Activated CD4-positive, CD25-positive, alpha-beta regulatory T cell treated with anti-CD3 and anti-CD28 coated beads, Interleukin-2, amount 50 U/mL, for 72 hours (primary cell): ENCODE measurements at regions not wholly inside any gene's neighbourhood (a gene's known extent, or its start where the extent isn't known, plus 50 kb on each side); places are given as distances from the start of the nearest gene placed in this dataset.
A peak's percentile ranks its signal among the peaks of the same experiment; 100 is the strongest.

Source experiments
- DNase-seq: peaks from one replicate; pipeline ENCODE4 v3.0.0; 2021

DNA sequence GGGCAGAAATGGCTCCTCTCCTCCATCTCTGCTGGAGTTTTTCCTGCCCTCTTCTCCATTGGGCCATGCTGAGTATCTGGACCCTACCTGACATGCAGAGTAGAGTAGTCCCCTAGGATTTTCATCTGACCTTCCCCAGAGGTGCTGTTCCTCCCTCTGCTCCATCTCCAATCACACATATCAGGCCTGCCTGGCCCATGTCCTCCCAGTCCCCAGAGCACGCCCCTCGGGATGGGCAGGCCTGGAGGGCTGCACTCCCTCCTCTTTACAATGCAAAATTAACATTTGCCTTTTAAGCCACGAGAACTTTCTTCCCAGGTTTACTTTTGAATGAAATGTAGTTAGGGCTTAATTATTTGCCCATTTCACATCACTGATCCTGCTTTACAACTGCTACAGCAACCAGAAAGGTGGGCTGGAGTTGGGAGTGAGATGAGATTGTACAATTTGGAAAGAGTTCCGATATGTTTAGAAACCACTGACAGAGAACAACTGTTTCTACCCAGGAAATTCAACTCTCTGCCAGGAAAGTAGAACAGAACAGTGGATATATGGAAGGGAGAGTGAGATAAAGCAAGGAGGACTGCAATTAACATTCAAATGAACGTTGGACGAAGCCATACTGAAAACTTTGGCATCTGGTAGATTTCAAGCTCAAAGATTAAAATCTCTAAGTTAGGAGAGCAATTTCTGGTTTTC lies 184.0 kb upstream of the HABP2 start:
- DNase-seq, result no peak

DNA sequence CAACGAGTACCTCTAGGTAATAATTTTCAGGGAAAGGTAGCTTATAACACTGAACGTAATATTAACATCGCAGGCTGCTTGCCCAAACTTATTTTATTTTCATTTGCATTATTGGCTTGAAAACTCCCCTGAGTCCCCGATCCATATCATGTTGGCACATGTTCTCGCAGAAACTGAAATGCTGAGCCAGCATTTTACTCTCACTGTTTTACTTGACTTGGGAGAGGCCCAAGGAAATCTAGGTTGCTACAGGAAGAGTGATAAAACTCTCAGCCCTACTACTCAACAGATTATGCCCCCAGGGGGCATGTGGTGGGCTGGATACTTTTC lies 183.5 kb upstream of the HABP2 start:
- no peak for DNase-seq

DNA sequence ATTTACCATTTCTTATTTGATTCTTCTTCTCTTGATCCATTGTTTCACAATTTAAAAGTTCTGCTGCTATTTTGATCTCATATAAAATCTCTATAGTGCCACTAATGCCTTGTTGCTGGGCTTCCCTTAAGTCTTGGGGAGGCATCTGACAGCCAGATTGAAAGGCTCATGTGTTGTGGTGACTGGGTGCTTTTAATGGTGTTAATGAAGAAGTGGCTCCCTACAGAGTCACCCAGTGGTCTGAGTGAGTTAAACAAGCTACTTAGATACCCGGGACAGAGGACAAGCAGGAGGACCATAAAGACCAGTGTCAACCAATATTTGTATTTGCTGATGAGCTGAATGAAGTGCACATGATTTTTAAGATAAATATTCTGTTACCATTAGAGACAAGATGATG lies 176.4 kb upstream of the HABP2 start:
- no peak for DNase-seq

DNA sequence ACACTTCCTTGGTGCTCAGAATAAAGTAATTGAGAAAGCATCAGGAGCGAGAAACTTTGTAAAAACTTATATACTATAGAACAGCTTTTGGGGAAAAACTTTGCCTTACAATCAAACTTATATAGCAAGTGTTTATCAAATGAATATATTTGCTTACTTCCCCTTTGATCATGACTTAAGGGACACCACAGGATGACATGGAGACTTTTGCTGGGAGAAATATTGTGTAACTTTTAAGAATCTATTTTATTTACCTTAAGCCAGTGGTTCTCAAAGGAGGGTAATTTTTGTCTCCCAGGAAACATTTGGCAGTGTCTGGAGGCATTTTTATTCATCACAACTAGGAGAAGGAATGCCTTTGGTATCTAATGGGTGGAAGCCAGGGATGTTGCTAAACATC lies 173.8 kb upstream of the HABP2 start:
- no peak for DNase-seq

DNA sequence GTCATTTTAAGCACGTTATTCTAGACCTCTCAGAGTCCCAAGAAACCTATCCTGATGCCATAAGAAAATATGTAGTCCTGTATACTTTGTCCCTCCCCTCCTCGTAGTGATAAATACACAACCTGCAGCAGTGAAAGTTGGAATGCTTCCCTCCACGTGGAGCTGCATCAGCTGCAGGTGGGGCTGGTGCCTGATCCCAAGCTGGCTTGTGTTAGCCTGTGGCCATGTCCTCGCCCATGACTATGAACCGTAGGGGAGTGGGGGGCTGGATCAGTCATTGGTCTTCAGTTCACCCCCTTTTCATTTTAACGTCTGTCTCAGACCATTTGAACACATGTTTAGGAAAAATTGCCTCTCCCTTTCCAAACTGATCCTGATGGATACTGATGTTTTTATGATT lies 171.4 kb upstream of the HABP2 start:
- DNase-seq, result no peak

DNA sequence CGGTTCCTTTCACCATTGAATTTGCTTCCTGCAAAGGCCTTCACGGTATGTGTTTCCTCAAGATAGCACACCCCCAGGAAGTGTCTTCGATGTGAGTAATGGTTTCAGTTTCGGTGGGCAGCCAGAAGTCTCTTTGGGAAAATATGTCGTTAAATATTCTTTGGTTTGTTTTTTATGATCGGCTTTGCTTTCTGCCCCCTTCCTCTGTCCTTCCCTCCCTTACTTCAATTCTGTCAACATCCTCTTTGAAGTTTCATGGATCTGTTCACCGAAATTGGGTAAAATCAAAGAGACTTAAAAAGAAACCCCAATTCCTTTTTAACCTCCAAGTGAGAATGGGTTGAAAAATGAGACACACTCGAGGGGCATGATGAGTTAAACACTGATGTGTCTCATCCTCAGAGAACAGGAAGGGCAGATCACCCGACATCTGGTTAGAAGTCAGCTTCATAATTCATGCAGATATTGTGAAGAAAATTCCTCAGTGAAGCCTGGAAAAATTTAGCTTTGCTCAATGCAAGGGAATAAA lies 170.8 kb upstream of the HABP2 start:
- no peak for DNase-seq

DNA sequence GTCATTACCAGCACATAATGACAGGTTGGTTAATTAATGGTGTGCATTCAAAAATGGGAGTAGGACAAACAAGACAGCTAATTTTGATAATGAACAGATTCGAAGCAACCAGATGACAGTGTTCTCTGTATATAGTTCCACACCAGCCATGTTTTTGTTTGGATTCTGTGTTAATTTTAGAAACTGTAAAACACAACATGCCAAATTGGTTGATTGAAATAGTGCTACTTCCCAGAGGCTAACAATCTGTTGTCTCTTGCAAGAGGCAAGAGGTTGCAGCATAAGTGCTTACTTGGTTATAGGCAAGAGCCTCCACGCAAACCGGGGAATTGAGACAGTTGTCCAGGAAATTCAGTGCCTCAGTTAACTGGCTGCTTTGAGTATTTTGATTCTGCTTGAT lies 170.2 kb upstream of the HABP2 start:
- no peak for DNase-seq

DNA sequence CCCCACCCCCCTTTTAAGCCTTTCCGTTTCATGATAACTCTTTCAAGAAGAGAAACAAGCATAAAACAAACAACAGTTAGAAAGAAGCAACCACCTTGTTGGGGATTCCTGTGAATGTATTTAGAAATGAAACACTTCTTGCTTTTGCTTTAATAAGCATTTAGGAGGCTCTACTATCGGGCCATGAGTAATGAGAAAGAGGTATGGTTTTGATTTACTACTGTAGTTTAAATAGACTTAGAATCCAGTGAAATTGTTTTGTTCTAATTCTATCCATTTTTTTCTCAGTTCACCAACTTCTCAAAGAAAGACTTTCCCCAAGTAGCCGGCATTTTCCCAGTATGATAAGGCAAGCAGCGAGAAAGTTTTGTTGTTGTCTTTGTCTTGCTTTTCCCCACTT lies 168.7 kb upstream of the HABP2 start:
- no peak for DNase-seq

DNA sequence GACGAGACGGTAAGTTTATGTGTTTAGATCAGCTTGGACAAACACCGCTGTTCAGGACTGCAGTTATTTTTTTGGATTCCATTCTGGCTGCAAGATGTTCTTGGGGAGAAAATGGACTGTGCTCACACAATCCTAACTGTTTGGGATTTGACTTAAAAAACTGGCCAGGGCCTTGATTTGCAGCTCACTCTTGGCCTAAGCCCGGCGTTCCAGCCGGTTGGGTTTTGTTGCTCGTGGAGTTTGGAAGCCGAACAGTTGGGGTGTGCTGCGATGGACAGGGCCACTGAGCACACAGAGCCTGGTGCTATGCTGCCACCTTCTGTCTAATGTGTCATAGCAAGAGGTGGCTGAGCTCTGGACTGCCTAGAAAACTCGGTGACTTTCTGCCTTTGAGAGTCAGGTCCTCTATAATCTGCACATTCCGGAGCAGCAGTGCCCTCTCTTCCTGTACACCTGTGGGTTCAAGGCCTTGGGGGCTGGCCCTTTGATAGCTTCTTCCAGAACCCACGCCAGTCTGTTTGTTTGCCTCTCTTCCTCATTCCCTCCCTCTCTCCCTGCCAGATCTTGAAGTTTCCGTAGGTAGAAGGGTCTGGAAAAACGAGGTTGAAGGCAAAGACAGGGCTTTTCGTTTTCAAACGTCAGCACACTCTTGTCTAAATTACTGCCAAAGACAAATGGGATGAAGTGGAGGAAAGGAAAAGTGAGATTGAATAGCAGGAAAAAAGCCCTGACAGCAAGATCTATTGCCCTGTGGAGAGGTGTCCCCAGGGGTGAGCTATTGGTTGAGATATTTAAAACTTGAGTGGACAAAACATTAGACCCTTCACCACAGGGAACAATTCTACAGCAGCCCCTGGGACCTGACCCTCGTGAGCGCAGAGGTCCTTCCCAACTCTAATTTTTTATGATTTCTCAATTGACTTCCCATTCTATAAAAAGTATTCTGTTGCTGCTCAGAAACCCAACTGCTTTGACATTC lies 167.5 kb upstream of the HABP2 start:
- DNase-seq, result peak; percentile 32

DNA sequence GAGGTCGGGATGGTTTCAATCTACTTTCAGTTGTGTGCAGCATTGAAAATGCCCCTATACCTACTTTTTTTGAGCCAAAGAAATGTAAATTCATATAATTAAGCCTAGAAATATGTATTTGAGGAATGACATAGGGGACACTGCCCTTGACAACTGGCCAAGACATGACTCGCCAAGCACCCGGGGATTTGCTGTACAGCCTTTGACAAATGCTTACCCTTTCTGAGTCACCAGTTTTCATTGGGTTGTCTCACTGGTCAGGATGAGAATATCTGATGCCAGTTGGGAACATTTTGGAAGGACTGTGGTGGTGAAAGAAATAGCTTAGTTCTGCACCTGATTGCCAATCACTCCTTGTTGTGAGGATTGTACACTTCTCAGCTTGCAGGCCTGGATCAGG lies 166.8 kb upstream of the HABP2 start:
- DNase-seq, result no peak

DNA sequence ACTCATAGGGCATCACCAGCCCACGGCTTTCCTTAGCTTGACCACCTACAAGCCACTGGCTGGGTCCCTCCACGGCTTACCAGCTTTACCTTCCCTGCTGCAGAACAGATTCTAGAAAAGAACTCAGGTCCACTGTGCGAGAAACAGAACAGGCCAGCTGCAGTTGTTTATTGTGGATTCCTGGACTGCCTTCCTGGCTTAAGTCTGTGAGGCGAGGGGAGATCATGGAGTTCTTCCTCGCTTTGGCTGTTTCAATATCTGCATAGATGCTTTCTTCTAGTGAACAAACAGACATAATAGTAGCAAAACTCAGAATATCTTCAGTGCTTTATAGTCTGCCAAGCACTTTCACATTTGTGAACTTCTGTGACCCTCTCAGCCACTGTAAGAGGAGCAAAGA lies 162.9 kb upstream of the HABP2 start:
- DNase-seq, result no peak

DNA sequence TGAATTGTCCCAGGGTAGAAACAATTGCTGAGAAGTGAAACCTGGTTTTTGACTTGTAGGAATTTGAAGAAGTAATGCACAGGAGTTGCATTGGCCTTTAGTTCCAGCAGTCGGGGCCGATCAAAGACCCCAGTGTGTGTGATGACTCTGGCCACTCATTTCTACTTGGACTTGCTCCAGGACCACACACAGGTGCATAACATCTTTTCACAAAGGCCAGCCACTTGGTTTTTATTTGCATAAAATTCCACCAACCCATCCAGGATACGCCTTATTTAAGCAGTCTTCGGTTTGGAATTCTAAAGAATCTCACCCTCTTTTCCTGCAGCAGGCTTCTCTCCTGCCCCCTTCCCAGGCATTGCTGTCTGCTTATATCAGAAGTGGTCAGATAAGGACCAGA lies 162.0 kb upstream of the HABP2 start:
- no peak for DNase-seq

DNA sequence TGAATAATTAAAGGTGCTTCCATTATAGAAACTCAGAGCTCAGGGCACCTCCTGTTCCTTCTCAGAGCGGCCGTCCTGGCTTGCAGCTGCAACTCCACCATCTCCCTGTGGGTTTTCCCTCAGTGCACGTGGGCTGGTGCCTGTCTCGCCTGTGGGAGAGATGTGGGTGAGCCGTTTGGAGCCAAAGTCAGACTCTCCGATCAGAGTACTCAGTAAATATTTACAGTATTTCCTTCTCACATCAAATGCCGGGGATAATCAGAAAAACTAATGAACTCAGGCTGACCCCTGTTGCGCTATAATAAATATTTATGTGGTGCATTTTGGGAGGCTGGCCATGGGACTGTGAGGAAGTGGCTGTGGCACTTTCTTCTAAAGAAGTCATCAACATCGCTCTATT lies 155.8 kb upstream of the HABP2 start:
- no peak for DNase-seq

DNA sequence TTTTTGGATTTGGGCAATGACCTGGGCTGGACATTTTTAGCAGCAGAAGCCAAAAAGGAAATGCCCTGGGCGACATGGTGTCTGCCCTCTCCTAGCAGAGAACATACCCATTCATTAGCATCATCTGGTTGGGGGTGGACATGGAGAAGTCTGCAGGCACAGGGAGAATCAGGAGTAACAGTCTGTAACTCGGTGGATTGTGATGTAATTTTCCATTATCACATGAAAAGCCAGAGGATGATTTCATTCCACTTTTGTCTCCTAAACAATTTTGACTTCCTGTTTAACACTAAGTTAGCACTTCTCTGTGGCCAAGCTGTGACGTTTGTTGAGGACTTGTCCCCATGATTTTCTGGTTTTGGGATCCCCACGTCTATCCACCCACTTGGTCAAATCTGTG lies 153.8 kb upstream of the HABP2 start:
- DNase-seq, result no peak

DNA sequence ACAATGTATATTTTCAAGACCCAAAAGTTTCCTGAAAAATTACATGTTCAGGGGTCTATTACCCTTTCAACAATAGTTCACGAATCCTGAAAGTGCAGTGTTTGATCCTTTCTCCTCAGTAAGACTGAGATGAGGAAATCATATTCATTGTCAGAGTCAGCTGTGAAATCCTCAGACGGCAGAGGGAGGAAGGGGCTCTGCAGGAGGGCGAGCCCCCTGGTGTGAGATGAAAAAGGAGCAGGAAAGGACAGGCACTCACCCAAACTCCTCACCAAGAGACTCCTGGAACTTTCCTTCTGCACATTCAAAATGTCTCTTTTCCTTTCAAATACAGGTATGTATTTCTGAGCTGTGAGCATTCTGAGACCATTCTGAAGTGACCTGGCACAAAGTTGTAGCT lies 150.3 kb upstream of the HABP2 start:
- no peak for DNase-seq

DNA sequence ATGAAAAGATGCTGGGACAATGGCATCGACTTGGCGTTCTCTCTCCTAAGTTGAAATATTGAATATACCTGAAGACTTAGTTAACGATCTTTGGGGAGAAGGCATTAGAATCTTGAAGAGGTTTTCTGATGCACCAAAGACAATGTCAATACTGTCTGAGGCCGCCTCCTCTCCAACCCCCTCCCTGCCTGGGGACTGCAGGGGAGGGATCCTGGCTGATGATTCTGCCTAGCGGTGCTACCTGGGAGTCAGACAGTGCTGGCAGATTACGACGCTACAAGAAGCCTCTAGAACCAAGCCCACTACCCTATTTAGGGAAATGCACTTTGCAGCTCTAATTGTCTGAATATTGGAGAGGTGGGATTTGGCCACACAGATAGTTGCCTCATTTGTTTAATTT lies 145.6 kb upstream of the HABP2 start:
- DNase-seq, result no peak

DNA sequence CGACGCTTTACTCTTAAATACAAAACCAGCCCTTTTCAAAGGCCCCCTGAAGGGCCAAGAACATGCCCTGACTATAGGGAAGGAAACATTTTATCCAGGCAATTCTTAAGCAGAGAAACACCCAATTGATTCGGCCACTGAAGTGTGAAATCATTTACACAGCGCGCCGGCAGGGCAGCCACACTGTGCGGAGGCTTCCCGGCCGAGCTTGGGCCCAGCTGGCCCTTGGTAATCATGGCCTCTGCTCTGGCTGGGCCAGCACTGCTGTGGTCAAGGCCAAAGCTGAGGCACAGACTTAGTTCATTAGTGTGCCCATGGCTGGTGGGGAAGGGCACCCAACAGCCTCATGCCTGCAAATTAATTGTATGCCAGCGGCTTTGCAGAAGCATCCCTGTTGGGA lies 143.7 kb upstream of the HABP2 start:
- DNase-seq, result no peak

DNA sequence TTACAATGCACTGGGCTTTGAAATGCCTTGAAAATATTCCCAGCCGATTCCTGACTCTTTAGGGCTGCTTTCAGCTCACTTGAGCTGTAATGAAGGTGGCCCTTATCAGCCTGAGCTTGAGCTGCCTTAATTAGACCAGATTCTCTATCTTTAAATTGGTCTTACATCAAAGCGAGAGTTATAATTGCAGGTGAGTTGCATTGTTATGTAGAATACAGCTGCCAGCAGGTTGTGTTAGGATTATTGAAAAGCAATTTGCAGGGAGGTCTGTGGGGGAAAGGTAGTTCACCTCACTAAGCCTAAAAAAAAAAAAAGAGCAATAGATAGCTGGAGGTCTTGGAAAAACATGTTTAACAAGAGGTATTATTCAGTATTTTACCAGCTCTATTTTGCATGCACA lies 142.2 kb upstream of the HABP2 start:
- no peak for DNase-seq

DNA sequence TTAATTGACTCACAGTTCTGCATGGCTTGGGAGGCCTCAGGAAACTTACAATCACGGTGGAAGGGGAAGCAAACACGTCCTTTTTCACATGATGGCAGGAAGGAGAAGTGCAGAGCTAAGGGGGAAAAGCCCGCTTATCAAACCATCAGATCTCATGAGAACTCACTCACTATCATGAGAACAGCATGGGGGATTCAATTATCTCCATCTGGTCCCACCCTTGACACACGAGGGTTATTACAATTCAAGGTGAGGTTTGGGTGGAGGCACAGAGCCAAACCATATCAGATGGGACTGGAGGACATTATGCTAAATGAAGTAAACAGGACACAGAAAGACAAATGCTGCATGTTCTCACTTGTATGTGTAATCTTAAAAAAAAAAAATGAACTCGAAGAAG lies 141.4 kb upstream of the HABP2 start:
- DNase-seq, result no peak

DNA sequence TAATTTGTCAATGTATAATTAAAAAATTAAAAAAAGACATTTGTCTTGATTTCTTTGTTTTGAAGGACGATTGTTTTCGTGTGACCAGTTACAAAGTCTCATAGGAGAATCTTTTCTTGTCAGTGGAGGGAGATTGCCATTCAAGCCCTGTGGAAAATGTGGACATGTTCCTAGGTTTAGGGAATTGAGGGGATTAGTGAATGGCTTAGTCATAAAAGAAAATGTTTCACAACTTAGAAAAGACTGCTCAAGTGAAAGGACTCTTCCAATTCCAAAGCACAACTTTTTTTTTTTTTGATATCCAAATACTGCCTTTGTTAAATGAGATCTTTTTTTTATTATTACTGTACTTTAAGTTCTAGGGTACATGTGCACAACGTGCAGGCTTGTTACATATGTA lies 140.7 kb upstream of the HABP2 start:
- no peak for DNase-seq

DNA sequence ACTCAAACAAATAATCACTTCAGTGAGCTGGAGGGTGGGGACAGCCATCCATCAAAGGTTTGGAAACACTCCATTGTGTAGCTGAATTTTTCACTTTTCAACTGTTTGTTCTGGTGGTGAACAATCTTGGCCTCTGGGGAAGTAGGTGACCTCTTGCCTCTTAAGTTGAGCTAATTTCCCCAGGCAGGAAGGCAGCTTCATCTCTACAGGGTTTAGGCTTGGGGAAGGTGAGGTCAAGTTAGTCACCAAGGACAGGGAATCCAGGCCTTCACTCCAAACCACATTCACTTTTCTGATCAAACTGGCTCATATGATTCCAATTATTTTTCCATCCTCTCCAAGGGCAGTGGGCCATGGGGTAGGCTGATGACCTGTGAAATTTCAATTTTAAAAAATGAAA lies 138.3 kb upstream of the HABP2 start:
- no peak for DNase-seq

DNA sequence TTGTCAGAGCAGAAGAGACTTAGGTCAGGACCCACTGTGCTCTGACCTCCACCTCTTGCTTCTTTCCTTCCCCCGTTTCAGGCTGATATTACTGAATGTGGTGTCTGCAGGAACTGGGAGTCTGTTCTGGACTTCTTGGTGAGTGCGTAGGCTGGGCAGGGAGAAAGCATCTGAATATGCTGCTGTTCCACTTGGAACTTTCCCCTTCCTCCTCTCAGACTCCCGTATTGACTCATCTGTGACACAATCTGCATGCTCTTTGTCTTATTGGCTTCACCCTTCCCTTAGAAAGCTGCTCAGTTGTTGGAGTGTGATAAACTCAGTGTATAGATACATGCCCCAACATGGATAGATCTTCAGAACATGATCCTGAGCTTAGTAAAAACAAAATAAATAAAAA lies 137.6 kb upstream of the HABP2 start:
- DNase-seq, result no peak

DNA sequence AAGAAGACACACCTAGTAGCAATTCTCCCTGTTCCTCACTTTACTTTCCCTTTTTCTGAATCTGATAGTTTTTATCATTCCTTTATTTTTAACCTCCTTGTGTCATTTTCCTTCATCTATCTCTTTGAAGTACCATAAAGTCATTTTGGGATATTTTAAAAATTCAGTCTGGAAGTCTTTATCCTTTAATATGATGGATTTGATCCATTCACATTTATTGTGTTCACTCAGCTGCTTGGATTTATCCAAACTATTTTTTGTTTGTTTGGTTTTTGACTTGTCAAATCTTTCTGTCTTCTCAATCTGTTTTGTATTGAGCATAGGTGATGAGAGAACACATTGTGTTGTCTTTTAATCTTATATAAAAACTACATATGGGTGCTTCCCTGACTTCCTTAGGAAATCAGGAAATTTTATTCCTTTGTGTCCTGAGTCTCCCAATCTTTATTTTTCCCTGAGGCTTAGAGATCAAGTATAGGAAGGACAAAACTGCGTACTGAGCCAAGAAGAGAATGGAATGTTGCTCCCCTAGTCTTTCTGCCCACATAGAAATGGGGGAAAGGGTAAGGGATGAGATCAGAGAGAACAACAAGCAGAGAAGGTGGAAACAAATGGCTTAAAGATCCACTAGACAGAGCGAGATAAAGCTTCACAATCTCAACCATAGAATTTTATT lies 132.7 kb upstream of the HABP2 start:
- no peak for DNase-seq
